Astrocyte of the hippocampus (primary cell): ENCODE measurements at regions not wholly inside any gene's neighbourhood (a gene's known extent, or its start where the extent isn't known, plus 50 kb on each side); places are given as distances from the start of the nearest gene placed in this dataset.
"Not testable (repeated sequence)": the region's sequence is repeated elsewhere in the genome, so short reads cannot be mapped to it uniquely, and the experiment has no call there.

Experiments
- DNase-seq: peaks from one replicate; pipeline ENCODE4 v3.0.0; 2011; ENCODE audit warnings: low read depth, low spot score

- no peak for DNase-seq
Observed at GRCh38 chr10:84846658-84847316, 518.4 kb downstream of the CCSER2 start.

GRCh38 chr10:84848967-84849366 is 520.6 kb downstream of the CCSER2 start:
- no peak for DNase-seq

GRCh38 chr10:84850826-84851225 is 522.4 kb downstream of the CCSER2 start:
- DNase-seq, result no peak

- no peak for DNase-seq
Observed at GRCh38 chr10:84854439-84854838, 526.0 kb downstream of the CCSER2 start.

- no peak for DNase-seq
Observed at GRCh38 chr10:84860855-84861254, 532.5 kb downstream of the CCSER2 start.

- no peak for DNase-seq
Observed at GRCh38 chr10:84862551-84862950, 534.2 kb downstream of the CCSER2 start.

GRCh38 chr10:84863675-84864074 is 535.3 kb downstream of the CCSER2 start:
- DNase-seq, result no peak

GRCh38 chr10:84876116-84876999 is 548.0 kb downstream of the CCSER2 start:
- DNase-seq, result no peak

- DNase-seq, result no peak
Observed at GRCh38 chr10:84879991-84880390, 551.6 kb downstream of the CCSER2 start.

GRCh38 chr10:84881696-84882095 is 553.3 kb downstream of the CCSER2 start:
- DNase-seq, result not testable (repeated sequence)

- DNase-seq, result no peak
Observed at GRCh38 chr10:84890706-84891105, 562.3 kb downstream of the CCSER2 start.

- no peak for DNase-seq
Observed at GRCh38 chr10:84891631-84892030, 563.2 kb downstream of the CCSER2 start.

- no peak for DNase-seq
Observed at GRCh38 chr10:84895541-84895940, 567.2 kb downstream of the CCSER2 start.

- no peak for DNase-seq
Observed at GRCh38 chr10:84896909-84897308, 568.5 kb downstream of the CCSER2 start.

- DNase-seq, result no peak
Observed at GRCh38 chr10:84899268-84899667, 570.9 kb downstream of the CCSER2 start.

- DNase-seq, result no peak
Observed at GRCh38 chr10:84900141-84900540, 571.8 kb downstream of the CCSER2 start.

GRCh38 chr10:84901885-84902284 is 573.5 kb downstream of the CCSER2 start:
- DNase-seq, result no peak

- no peak for DNase-seq
Observed at GRCh38 chr10:84902553-84902952, 574.2 kb downstream of the CCSER2 start.

- DNase-seq, result no peak
Observed at GRCh38 chr10:84903320-84903719, 574.9 kb downstream of the CCSER2 start.

GRCh38 chr10:84907461-84908009 is 579.1 kb downstream of the CCSER2 start:
- no peak for DNase-seq

- DNase-seq, result peak; percentile 10
Observed at GRCh38 chr10:84908491-84908890, 580.1 kb downstream of the CCSER2 start.

GRCh38 chr10:84921701-84922100 is 593.3 kb downstream of the CCSER2 start:
- DNase-seq, result no peak

GRCh38 chr10:84924131-84924530 is 595.7 kb downstream of the CCSER2 start:
- DNase-seq, result no peak
